Activated T-cell treated with anti-CD3 and anti-CD28 coated beads, Interleukin-2, amount 50 U/mL, for 24 hours (primary cell): ENCODE measurements at regions not wholly inside any gene's neighbourhood (a gene's known extent, or its start where the extent isn't known, plus 50 kb on each side); places are given as distances from the start of the nearest gene placed in this dataset.

Experiments used
- DNase-seq: peaks from one replicate; pipeline ENCODE4 v3.0.0-alpha.2; 2020
- H3K27ac Mint-ChIP-seq: 2 replicates; pipeline ENCODE4 v1.8.0; 2020; ENCODE audit warnings: mild to moderate bottlenecking, mixed read lengths
- H3K27me3 Mint-ChIP-seq: 2 replicates; pipeline ENCODE4 v1.8.0; 2020; ENCODE audit warnings: mixed read lengths
- H3K36me3 Mint-ChIP-seq: 2 replicates; pipeline ENCODE4 v1.8.0; 2020; ENCODE audit warnings: low read depth, mixed read lengths
- H3K4me1 Mint-ChIP-seq: 2 replicates; pipeline ENCODE4 v1.8.0; 2020; ENCODE audit warnings: low read depth, mixed read lengths
- H3K4me3 Mint-ChIP-seq: 2 replicates; pipeline ENCODE4 v1.8.0; 2020; ENCODE audit warnings: mild to moderate bottlenecking, moderate library complexity, mixed read lengths
- H3K9me3 Mint-ChIP-seq: 2 replicates; pipeline ENCODE4 v1.8.0; 2020; ENCODE audit warnings: mixed read lengths

DNA sequence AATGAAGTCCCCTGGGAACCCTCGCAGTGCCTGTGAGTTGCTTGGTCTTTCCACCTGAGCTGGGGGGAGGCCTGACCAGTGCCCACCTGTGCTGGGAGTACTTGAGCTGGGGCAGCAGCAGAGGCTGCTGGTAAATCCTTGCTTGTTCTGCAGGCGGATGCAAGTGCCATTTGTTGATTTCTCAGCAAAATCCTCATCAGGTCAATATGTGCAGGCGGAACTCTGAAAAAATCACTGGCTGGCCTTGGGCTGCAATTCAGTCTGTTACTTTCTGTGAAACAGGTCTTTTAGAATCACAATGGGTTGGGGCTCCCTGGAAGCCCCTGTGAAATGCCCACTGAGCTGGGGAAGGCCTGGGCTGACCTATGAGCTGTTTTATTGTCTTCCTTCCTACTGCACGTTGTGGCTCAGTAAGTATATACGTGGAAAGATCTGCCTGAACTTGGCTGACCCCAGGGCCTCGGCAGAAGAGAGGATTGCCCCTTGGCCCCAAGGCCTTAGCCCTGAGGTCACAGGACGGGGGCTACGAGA is 182.0 kb upstream of the RGMA start:
- Mint-ChIP-seq H3K27me3 (no peaks in the 10 kb centered on the region), H3K27ac (no peak overlapping the region), H3K36me3 (no peaks in the 10 kb centered on the region), H3K9me3 (no peaks in the 10 kb centered on the region), H3K4me1 (no peaks in the 10 kb centered on the region), H3K4me3 (no peak overlapping the region)
- DNase-seq: no peak

DNA sequence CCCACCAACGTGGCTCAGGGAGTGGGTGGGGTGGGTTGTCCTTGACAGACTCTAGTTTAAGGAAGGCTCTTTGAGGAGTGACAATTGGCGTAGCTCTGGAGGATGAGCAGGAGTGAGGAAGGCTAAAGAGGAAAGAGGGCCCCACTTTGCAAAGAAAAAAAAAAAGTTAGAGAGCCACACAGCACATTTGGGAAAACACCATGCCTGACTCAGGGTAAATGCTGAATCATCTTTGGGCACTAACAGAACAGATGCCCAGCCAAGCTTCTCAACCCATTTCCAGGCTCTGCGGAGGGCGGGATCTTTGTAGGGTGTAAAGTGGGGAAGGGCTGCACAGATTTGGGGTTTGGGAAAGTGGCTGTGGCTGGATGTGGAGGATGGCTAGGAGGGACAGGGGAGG is 179.1 kb upstream of the RGMA start:
- H3K4me1 Mint-ChIP-seq: no peaks in the 10 kb centered on the region
- no peak for DNase-seq
- H3K36me3 Mint-ChIP-seq: no peaks in the 10 kb centered on the region
- no peak overlapping the region for H3K4me3 Mint-ChIP-seq
- H3K27ac Mint-ChIP-seq: no peak overlapping the region
- peaks cover 5% of the 10 kb centered on the region for H3K27me3 Mint-ChIP-seq
- H3K9me3 Mint-ChIP-seq: no peaks in the 10 kb centered on the region

DNA sequence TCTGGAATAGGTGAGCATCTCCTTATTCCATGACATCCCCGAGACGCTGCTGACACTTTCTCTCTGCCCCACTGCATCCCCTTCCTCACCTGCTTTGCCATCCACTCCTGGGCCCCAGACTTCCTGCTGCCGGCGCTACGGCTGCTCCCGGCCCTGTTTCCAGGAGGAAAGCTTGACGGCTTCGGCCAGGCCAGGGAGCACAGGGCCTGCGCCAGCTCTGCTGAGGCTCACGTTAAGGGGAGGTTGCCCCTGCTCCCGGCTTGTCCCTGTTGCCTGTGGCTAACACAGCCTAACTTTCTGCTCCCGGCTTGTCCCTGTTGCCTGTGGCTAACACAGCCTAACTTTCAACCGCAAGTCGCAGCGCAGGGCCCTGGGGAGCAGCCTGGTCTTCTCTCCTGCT is 177.3 kb upstream of the RGMA start:
- Mint-ChIP-seq H3K27me3 (peaks cover 5% of the 10 kb centered on the region), H3K9me3 (no peaks in the 10 kb centered on the region), H3K27ac (no peak overlapping the region)

DNA sequence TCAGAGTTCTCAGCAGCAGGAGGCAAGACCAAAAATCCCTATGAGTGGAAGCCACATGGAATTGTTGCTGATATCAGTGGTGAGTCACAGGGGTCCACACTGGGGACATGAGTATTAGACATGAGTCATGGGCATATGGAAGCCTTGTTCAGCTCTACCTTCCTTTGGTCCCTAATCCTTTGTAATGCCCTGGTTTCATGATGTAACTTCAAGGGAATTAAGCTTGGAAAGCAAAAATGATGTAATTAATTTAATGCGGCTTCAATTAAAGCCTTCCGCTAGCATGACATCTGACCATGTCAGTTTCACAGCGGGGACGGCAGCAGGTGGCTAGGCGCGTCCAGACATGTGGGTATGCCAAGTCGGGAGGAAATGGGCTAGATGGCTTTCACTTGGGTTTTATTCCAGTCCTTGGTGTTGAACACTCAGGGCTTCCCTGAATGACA is 176.1 kb upstream of the RGMA start:
- no peaks in the 10 kb centered on the region for H3K36me3 Mint-ChIP-seq
- peaks cover 5% of the 10 kb centered on the region for H3K27me3 Mint-ChIP-seq
- no peak overlapping the region for H3K4me3 Mint-ChIP-seq
- H3K9me3 Mint-ChIP-seq: no peaks in the 10 kb centered on the region
- H3K4me1 Mint-ChIP-seq: no peaks in the 10 kb centered on the region
- no peak overlapping the region for H3K27ac Mint-ChIP-seq
- DNase-seq: no peak

More for the DNA sequence above, 177.3 kb upstream of the RGMA start:
- H3K36me3 Mint-ChIP-seq: no peaks in the 10 kb centered on the region
- H3K4me3 Mint-ChIP-seq: no peak overlapping the region
- DNase-seq: no peak
- no peaks in the 10 kb centered on the region for H3K4me1 Mint-ChIP-seq

DNA sequence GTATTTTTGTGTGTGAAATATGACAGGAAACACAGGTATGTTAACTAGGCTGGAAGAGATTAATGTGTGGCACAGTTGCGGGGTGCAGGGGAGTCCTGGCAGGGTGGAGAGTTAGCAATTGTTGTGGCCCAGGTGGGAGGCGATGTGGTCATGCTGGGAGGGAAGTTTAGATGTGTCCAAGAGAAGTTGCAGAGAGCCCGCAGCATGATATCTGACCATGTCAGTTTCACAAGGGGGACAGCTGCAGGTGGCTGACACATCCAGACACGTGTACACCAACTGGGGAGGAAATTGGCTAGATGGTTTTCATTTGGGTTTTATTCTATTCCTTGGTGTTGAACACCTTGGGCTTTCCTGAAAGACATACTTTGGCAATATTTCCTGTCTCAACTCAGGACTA is 172.8 kb upstream of the RGMA start:
- Mint-ChIP-seq H3K4me1 (no peaks in the 10 kb centered on the region), H3K27ac (no peak overlapping the region), H3K4me3 (no peak overlapping the region), H3K9me3 (no peaks in the 10 kb centered on the region), H3K27me3 (peaks cover 5% of the 10 kb centered on the region), H3K36me3 (no peaks in the 10 kb centered on the region)
- DNase-seq: no peak

DNA sequence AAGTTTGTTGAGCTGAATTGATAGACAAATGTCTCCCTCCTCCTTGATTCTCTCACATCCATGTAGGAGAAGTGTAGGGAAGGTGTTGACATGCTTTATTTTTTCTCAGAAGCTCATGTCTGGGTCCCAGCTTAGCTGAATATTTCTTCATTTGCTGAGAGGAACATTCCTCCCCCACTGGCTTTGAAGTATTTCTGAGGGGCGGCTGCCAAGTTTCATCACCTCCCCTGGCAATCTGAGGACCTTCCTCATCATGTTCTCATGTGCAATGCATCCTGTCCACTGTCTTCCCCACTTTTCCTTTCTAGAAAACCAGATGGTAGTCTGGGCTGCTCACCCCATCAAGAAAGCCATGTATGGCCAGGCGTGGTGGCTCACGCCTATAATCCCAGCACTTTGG is 168.9 kb upstream of the RGMA start:
- Mint-ChIP-seq H3K27ac (no peak overlapping the region), H3K36me3 (no peaks in the 10 kb centered on the region), H3K9me3 (no peaks in the 10 kb centered on the region), H3K4me3 (no peak overlapping the region), H3K27me3 (no peaks in the 10 kb centered on the region), H3K4me1 (no peaks in the 10 kb centered on the region)
- DNase-seq: no peak

DNA sequence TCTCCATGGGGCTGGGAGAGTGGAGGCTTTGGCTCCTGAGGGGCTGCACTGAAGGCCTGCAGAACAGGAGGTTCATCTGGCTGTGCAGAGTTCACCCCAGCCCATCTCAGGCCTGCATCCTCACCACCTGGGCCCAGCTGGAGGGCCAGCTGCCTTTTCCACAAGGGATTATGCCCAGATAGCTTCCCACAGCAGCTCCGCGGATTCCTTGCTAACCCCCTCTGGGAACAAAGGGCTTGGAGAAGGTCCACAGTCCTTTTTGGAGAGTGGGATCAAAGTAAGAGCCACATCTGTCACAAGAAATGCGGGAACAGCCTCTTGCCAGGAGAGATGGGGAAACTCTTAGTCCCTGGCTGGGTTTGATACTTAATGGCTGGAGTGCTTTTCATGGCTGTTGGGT is 164.7 kb upstream of the RGMA start:
- Mint-ChIP-seq H3K27ac (no peak overlapping the region), H3K4me1 (no peaks in the 10 kb centered on the region), H3K4me3 (no peak overlapping the region), H3K9me3 (no peaks in the 10 kb centered on the region), H3K27me3 (peaks cover 2% of the 10 kb centered on the region), H3K36me3 (no peaks in the 10 kb centered on the region)
- no peak for DNase-seq

DNA sequence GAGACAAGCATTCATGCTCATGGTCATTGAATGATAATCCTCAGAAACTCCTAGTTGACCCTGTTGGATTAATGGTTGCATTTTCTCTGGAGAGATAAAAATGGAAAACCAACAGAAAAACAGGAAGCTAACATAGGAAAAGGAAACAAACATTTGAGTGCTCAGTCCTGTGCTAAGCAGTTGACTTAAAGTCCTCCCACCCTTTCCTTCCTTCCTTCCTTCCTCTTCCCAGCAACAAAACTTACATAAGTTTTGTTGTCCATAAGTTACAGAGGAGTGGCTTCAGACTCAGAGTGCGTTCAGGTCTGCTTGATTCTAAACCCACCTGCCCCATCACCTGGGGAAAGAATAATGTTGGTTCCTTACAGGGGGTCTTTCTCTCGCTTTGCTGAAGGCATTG is 163.8 kb upstream of the RGMA start:
- H3K4me3 Mint-ChIP-seq: no peak overlapping the region

DNA sequence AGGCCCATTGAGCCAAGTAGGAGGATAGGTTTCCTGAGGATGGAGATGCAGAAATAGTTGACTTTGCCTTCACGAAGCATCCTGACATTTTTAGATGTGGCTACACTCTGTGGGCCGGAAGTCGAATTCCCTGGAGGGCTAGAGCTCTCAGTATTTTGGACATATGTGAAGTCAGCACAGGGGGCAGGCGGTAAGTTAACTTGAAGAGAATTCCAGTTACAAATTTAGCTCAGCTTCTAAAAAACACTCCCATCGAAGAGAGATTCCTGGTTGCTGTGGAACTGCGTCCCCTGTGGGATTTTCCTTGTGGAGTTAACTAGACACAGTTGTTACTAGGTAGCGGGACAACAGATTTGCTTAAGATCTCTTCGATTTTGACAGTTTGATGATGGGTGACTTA is 161.9 kb upstream of the RGMA start:
- Mint-ChIP-seq H3K27me3 (peaks cover 10% of the 10 kb centered on the region), H3K4me1 (no peaks in the 10 kb centered on the region), H3K9me3 (no peaks in the 10 kb centered on the region), H3K36me3 (no peaks in the 10 kb centered on the region), H3K27ac (no peak overlapping the region), H3K4me3 (no peak overlapping the region)
- no peak for DNase-seq

More for the DNA sequence above, 163.8 kb upstream of the RGMA start:
- Mint-ChIP-seq H3K4me1 (no peaks in the 10 kb centered on the region), H3K27ac (no peak overlapping the region), H3K27me3 (peaks cover 2% of the 10 kb centered on the region), H3K9me3 (no peaks in the 10 kb centered on the region), H3K36me3 (no peaks in the 10 kb centered on the region)
- DNase-seq: no peak

DNA sequence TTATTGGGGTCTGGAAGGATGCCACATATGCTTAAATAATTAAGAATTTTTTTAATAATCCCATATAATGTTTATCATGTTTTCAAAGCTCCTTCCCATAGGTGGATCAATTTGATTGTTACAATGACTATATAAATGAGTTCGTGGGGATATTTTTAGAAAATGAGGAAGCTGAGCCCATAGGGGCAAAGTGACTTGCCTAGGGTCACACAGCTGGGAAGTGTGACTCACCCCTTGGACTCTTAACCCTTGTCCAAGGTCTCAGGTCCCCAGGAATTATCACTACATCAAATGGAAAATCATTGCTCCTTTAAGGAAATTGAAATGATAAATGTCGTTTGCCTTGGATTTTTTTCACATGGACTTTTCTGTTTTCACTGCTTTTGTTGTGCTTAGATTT is 161.2 kb upstream of the RGMA start:
- Mint-ChIP-seq H3K27ac (no peak overlapping the region), H3K4me3 (no peak overlapping the region), H3K36me3 (no peaks in the 10 kb centered on the region), H3K4me1 (no peaks in the 10 kb centered on the region), H3K9me3 (no peaks in the 10 kb centered on the region), H3K27me3 (peaks cover 10% of the 10 kb centered on the region)
- DNase-seq: no peak

DNA sequence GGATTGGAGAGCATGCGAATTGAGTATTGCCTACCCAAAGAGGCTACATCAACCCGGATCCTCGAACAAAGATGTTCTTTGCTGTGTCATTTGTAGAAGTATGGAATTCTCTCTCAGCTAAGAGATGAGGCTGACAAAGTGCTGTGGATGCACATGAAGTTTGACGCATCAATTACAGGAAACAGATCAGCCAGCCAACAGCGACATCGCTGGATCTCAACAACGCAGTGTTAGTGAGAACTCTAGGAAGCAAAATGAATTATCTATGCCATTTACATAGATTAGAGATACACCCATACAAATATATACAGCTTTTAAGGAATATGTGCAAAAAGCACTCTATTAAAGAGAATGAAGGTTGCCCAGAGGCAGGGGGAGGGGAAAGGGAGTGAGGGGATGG is 160.6 kb upstream of the RGMA start:
- DNase-seq: no peak
- Mint-ChIP-seq H3K9me3 (no peaks in the 10 kb centered on the region), H3K27me3 (peaks cover 13% of the 10 kb centered on the region), H3K36me3 (no peaks in the 10 kb centered on the region), H3K4me1 (no peaks in the 10 kb centered on the region), H3K4me3 (no peak overlapping the region), H3K27ac (no peak overlapping the region)

DNA sequence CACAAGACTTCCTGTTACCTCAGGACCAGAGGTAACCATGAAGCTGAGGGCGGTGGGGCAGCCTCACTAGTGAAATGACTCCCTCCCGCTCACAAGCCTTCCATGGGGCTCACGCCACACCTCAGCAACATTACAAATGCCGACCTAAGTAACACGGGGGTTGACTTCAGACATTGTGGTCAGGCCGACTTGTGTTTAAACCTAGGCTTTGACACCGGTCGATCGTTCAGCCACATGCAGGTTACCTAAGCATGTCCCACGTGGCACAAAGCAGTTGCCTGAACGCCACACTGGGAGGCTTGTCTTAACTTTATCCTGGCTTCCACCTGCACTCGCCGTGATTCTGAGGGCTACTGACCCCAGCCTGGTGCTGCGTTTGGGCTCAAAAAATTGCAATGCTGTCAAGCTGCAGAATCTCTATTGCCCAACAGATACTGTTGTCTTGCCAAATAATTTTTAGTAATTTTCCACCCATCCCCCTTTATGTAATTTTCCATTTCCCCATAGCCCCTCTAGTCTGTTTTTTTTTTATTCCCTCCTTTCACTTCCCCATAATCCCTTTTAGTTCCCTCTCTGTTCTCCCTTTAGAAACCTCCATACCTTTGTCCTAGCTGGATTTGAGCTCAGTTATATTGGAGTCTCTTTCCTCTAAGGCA is 158.6 kb upstream of the RGMA start:
- DNase-seq: no peak
- peaks cover 14% of the 10 kb centered on the region for H3K27me3 Mint-ChIP-seq
- H3K36me3 Mint-ChIP-seq: no peaks in the 10 kb centered on the region
- H3K27ac Mint-ChIP-seq: no peak overlapping the region
- H3K4me1 Mint-ChIP-seq: no peaks in the 10 kb centered on the region
- H3K4me3 Mint-ChIP-seq: no peak overlapping the region
- no peaks in the 10 kb centered on the region for H3K9me3 Mint-ChIP-seq

DNA sequence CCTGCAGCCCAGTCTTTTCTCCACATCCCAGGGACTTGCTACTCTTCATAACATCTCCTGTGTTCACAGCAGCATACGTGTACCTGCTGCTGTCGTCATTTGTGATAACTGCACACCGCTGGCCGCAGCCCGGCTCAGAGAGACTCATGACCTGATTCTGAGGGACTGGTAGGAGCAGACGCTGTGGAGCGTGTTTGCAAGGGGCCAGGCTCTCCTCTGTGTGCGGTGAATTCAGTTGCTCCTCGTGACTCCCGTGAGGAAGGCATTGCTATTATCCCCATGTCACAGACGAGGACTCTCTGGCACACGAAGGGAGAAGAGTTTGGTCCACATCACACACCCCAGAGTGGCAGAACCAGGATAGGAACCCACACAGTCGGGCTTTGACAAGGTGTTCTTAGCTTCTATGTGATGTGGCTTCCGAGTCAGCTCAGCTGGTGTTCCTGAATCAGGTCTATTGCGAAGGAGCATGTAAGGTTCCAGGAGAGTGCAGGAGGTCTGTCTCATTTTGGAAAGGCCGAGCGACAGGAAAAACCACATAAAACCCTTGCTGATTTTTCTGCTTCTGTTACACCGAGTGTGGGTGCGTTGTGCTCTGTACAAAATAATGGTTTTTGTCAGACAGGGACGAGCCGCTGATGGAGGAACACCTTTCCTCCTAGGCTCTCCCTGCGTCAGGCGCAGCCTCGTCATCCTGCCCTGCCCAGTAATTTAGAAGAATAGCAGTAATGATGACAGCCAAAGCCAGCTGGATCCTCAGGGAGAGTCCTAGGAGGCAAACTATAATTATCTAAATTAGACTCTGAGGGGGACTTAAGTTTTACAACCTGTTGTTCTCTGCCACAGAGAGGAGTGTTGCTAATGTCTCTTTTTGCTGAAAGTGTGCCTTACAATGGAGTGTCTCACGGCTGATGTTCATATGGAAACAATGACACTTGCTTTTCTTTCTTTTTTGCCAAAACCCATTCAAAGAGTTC is 157.5 kb upstream of the RGMA start:
- H3K36me3 Mint-ChIP-seq: no peaks in the 10 kb centered on the region
- DNase-seq: no peak
- H3K27me3 Mint-ChIP-seq: peaks cover 14% of the 10 kb centered on the region
- no peak overlapping the region for H3K4me3 Mint-ChIP-seq
- H3K27ac Mint-ChIP-seq: no peak overlapping the region
- no peaks in the 10 kb centered on the region for H3K4me1 Mint-ChIP-seq
- no peaks in the 10 kb centered on the region for H3K9me3 Mint-ChIP-seq

DNA sequence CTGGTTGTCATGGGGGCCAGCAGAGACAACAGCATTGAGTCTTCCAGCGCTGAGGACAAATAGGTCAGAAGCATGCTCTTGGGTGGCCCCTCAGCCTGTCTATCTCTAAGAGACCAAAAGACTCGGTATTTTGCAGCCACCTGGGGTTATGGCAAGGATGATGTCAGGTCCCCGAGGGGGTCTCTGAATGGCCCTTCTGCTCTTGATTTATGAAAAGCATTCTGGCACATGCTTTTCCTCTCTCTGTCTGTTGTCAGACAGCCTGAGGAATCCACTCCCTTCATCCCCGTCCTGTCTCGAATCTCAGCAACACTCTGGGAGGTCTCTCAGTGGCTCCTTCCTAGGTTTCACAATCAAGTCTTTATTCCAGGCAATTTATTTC is 156.6 kb upstream of the RGMA start:
- Mint-ChIP-seq H3K9me3 (no peaks in the 10 kb centered on the region), H3K36me3 (no peaks in the 10 kb centered on the region), H3K27me3 (peaks cover 11% of the 10 kb centered on the region), H3K4me1 (no peaks in the 10 kb centered on the region), H3K4me3 (no peak overlapping the region), H3K27ac (no peak overlapping the region)
- DNase-seq: no peak
